ENCODE measurements at regions not wholly inside any gene's neighbourhood (a gene's known extent, or its start where the extent isn't known, plus 50 kb on each side); places are given as distances from the start of the nearest gene placed in this dataset.
"Not testable (repeated sequence)": the region's sequence is repeated elsewhere in the genome, so short reads cannot be mapped to it uniquely, and the experiment has no call there.

- peak; percentile 25 for DNase-seq (ENCODE audit: low spot score)
Observed at GRCh38 chr7:96829121-96829520, 119.5 kb upstream of the SEM1 start.

GRCh38 chr7:96831446-96831845 lies 121.8 kb upstream of the SEM1 start:
- no peak for DNase-seq (ENCODE audit: low spot score)

- DNase-seq (ENCODE audit: low spot score): no peak
Observed at GRCh38 chr7:96832092-96832662, 122.5 kb upstream of the SEM1 start.

GRCh38 chr7:96833676-96834453 lies 124.2 kb upstream of the SEM1 start:
- no peak for DNase-seq (ENCODE audit: low spot score)

DNA sequence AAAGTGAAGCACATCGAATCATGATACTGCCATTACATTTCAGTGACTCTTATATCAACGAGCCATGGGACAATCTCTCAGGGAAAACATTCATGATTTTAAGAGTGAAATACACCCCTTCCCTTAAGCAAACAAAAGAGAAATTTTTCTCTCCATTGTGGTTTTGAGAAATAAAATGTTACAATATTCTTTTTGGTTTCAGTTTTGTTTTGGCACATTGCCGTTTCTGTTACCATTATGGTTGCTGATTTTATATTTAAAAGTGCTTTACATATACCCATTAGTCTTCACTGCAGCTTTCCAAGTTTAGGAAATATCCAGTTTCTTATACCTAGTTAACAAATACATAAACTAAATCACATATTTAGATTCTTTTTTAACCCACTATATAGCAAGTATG lies 126.8 kb upstream of the SEM1 start:
- no peak for DNase-seq (ENCODE audit: low spot score)

GRCh38 chr7:96837593-96837992 lies 127.9 kb upstream of the SEM1 start:
- peak; percentile 70 for DNase-seq (ENCODE audit: low spot score)

DNA sequence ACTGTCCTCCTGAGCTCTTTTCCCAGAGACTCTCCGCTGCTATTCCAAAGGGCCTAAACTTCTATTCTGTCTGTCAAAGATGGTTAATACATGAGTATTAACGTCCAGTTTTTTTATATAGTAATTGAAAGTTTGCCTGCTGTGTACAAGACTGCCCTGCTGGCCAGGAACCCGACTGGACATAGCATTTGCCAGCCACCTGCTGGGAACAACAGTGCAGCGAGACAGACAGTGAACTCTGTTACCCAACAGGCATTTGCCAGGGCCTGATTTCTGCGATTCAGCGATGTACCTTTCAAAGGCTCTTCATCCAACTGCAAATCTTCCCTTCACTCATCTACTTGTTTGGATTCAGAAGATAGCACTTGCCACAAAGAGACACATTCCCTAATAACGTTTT lies 128.8 kb upstream of the SEM1 start:
- DNase-seq (ENCODE audit: low spot score): no peak

DNA sequence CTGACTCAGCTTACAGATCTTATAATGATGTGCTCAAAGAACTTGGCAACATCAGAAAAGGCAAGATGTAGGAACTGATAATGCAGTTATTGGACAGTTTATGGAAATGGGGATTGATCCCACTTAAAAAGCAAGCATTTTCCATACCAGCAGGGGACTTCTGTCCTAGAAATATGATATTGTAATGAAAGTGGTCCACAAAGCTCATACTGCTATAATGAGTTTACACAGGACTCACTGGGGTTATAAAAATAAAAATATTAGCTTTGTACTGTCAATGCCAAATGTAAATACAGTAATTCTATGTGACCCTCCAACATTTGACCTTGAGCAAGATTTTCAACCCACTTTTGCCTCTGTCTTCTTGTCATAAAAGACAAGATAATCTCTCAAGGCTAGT lies 145.5 kb upstream of the SEM1 start:
- no peak for DNase-seq (ENCODE audit: low spot score)

GRCh38 chr7:96855691-96856090 lies 146.0 kb upstream of the SEM1 start:
- no peak for DNase-seq (ENCODE audit: low spot score)

DNA sequence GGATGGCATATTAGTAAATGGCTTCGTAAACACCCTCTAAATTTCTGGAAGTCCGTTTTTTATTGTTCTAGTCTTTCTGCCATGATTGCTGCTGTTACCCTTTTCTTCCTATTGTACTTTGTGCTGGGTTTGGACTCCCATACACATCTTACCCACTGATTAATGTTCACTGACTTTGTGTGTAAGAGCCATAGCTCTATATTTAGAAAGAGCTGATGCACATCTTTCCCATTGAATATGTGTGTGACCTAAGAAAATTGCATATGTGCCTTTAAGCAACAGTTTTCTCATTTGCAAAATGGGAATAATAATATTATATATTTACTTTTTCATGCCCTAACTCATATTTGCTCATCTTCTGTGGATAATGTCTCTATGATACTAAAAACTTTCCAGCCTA lies 135.8 kb upstream of the DLX6 start:
- DNase-seq (ENCODE audit: low spot score): no peak

- DNase-seq (ENCODE audit: low spot score): no peak
Observed at GRCh38 chr7:96870185-96870584, 135.2 kb upstream of the DLX6 start.

- no peak for DNase-seq (ENCODE audit: low spot score)
Observed at GRCh38 chr7:96870934-96871333, 134.4 kb upstream of the DLX6 start.

DNA sequence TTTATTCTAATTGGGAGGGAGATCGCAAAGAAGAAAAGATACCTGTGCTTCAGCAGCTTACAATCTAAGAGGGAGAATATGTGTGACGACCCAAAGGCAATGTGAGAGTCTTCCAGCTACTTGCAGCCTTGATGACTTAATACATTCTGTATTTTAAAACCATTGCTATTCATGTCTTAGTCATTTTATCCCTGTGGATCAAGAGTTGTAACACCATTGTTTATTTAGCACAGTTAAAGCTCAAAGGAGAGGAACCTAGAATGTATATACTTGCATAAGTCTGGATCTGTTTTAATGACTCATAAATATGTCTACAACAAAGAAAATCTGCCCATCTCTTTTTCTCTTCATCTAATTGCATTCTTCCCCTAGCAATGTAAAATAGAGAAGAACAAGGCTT lies 117.9 kb upstream of the DLX6 start:
- no peak for DNase-seq (ENCODE audit: low spot score)

DNA sequence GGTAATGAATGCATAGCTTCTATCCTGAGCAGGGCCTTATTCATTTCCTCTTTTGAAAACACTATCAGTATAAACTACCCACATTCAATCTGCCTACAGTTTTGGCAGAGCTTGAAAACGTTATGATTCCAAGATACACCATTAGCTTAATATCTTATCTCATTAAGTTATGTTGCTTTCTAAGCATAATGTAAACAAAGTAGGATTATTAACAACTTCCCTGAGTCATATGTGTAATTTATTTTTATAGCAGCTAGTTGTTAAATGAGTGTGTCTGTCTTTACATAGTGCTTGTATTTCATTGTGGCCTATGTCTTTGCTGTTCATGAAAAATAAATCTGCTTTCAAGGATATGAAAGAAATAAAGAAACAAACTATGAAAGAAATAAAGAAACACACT lies 106.2 kb upstream of the DLX6 start:
- no peak for DNase-seq (ENCODE audit: low spot score)

- DNase-seq (ENCODE audit: low spot score): no peak
Observed at GRCh38 chr7:96901822-96902445, 103.4 kb upstream of the DLX6 start.

- no peak for DNase-seq (ENCODE audit: low spot score)
Observed at GRCh38 chr7:96903906-96904305, 101.4 kb upstream of the DLX6 start.

DNA sequence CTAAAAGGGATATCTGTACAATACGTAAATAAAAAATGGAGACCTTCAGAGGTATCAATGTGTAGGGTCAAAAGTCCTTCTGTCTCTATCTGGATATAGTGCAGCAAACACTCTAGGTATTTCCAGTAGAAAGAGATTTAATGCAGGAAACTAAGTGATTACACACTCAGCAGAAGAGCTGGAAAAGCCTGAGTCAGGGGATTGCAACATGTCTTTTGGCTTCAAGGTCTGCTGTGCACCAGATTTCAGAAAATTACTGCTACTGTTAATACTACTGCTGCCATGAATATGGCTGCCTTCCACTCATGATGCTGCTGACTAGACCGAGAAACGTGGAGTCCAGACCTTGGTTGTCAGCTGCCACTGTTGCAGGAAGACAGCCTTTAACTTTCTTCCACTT lies 94.9 kb upstream of the DLX6 start:
- no peak for DNase-seq (ENCODE audit: low spot score)

GRCh38 chr7:96915029-96915428 lies 90.3 kb upstream of the DLX6 start:
- DNase-seq (ENCODE audit: low spot score): no peak

DNA sequence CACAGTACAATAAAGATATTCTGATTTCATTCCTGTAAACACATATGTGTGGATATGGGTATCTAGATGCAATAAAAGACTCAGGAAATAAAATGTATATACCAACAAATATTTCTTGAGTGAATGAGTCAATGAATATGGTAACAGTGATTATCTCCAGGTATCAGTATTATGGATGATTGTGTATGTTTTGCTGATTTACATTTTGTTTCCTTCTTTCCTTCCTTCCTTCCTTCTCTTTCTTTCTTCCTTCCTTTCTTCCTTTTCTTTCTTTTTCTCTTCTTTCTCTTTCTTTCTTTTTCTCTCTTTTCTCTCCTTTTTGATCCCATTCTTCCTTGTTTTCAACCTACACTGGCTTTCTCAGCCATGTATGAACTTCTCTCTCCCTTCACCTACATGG lies 85.3 kb upstream of the DLX6 start:
- DNase-seq (ENCODE audit: low spot score): no peak

DNA sequence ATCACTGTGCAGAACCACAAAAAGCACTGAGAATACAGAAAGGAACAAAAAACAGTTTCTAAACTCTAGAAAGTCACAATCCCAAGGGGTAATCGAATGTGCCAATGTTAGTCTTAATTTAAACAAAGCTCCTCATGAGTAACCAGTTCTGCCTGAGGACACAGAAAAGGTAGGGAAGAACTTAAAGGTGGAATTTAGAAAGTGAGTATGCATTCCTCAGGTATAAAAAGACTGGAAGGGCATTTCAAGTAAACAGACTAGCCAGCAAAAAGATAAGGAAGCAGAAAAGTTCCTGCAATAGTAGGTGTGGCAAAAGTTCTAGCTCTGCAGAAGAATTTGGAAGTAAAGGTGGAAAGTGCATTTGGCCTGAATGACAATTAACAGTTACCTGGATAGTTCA lies 84.6 kb upstream of the DLX6 start:
- DNase-seq (ENCODE audit: low spot score): no peak

DNA sequence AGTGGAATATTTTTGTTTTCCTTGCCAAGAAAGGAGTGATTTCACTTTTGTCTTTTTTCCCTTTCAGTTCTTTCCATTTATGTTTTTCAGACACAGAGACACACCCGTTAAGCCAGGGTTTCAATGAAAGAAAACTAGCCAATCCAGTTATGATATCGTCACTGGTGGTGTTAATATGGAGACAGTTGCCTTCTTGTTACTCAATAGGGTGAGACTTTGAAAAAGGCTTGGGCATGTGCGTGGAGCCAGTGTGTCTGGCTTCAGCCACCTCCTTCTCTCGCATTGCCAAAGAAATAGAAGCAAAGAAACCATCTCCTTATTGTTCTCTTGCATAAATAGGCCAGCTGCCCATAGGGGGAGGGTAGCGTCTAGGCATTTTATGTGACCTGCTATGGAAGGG lies 84.1 kb upstream of the DLX6 start:
- DNase-seq (ENCODE audit: low spot score): no peak

DNA sequence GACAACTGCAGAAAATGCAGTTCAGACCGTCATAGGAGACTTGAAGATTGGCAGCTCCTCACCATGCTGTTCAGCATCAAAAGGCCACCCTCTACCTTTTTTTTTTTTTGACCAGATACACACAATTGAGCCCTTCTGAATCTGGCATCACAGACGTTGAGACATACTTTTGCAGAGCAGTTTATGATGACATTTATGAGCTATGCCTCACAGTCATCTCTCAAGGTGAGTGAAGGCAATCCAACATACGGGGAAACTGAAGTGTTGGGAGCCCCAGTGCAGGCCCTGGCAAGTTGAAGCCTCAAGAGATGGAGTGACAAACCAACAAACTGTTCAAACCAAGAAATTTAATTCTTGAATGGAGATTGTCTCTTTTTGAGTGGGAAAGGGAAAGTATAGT lies 83.6 kb upstream of the DLX6 start:
- no peak for DNase-seq (ENCODE audit: low spot score)

DNA sequence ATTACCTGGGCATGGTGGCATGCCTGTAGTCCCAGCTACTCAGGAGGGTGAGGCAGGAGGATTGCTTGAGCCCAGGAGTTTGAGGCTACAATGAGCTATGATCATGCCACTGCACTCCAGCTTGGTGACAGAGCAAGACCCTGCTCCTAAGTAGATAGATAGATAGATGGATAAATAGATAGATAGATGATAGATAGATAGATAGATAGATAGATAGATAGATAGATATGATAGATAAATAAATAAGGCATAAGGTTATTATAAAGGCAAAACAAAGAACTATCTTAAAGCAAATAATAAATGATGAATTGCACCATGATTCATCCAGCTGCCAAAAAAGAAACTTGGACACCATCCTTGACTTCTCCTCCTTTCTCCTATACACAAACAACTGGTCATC lies 82.0 kb upstream of the DLX6 start:
- DNase-seq (ENCODE audit: low spot score): not testable (repeated sequence)

DNA sequence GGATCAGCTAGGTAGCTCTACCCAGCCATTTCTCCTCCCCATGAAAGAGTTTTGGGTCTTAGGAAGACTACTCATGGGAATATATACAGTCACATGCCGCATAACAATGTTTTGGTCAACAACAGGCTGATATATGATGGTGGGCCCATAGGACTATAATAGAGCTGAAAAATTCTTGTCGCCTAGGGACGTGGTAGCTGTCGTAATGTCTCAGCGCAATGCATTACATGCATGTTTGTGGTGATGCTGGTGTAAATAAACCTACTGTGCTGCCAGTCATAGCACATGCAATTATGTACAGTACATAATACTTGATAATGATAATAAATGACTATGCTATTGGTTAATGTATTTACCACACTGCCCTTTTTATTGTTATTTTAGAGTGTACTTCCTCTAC lies 78.2 kb upstream of the DLX6 start:
- no peak for DNase-seq (ENCODE audit: low spot score)
